Keratinocyte (primary cell): ENCODE measurements at regions not wholly inside any gene's neighbourhood (a gene's known extent, or its start where the extent isn't known, plus 50 kb on each side); places are given as distances from the start of the nearest gene placed in this dataset.

Experiments used
- DNase-seq: peaks from one replicate; pipeline ENCODE4 v3.0.0-alpha.2; 2011; ENCODE audit warnings: low read depth, missing footprints, low spot score
- FAIRE-seq: peaks from 2 replicates; lab custom pipeline; 2011; peaks lifted over from hg19 to GRCh38; lab: Jason Lieb, UNC
- H2AFZ ChIP-seq: 2 replicates; pipeline ENCODE4 v1.6.0; 2012; ENCODE audit warnings: low read length, control low read depth, inconsistent platforms; ENCODE audit not compliant: control insufficient read depth
- H3K27ac ChIP-seq: 2 replicates; pipeline ENCODE4 v1.5.1; 2011; ENCODE audit warnings: low read length; ENCODE audit not compliant: control insufficient read depth, insufficient read depth
- H3K27me3 ChIP-seq: 3 replicates; pipeline ENCODE4 v1.6.0; 2011; ENCODE audit warnings: low read length; ENCODE audit not compliant: control insufficient read depth, insufficient read depth; ENCODE audit errors: extremely low read depth
- H3K36me3 ChIP-seq, 2 experiments: 2 replicates in 1 of 2; 3 replicates in 1 of 2; pipeline ENCODE4 v1.5.1; 2011; ENCODE audit warnings: low read length in 2 of 2, mild to moderate bottlenecking in 1 of 2; ENCODE audit not compliant: control insufficient read depth in 2 of 2, insufficient read depth in 2 of 2; ENCODE audit errors: extremely low read depth in 1 of 2
- H3K4me1 ChIP-seq: 3 replicates; pipeline ENCODE4 v1.5.1; 2011; ENCODE audit warnings: low read length; ENCODE audit not compliant: control insufficient read depth, insufficient read depth; ENCODE audit errors: extremely low read depth
- H3K4me2 ChIP-seq: 3 replicates; pipeline ENCODE4 v1.6.0; 2011; ENCODE audit warnings: low read depth, low read length; ENCODE audit not compliant: control insufficient read depth, insufficient read depth; ENCODE audit errors: extremely low read depth
- H3K4me3 ChIP-seq, 3 experiments: fragments of 200-600 bp in 1 of 3; sonication (generic) in 1 of 3; 2 replicates in 2 of 3; 3 replicates in 1 of 3; pipeline ENCODE4 v1.5.1; 2011 to 2016; ENCODE audit warnings: low read length in 3 of 3, mild to moderate bottlenecking in 3 of 3, control low read depth in 2 of 3, inconsistent platforms in 1 of 3, low read depth in 1 of 3, mixed read lengths in 1 of 3, mixed run types in 1 of 3, moderate library complexity in 1 of 3; ENCODE audit not compliant: control insufficient read depth in 2 of 3, insufficient read depth in 2 of 3; ENCODE audit errors: extremely low read depth in 1 of 3
- H3K79me2 ChIP-seq: 2 replicates; pipeline ENCODE4 v1.6.0; 2012; ENCODE audit warnings: low read length; ENCODE audit not compliant: control insufficient read depth, insufficient read depth
- H3K9ac ChIP-seq: 3 replicates; pipeline ENCODE4 v1.6.0; 2011; ENCODE audit warnings: low read length; ENCODE audit not compliant: control insufficient read depth, insufficient read depth; ENCODE audit errors: extremely low read depth
- H3K9me1 ChIP-seq: 3 replicates; pipeline ENCODE4 v1.6.0; 2011; ENCODE audit warnings: low read length; ENCODE audit not compliant: control insufficient read depth, insufficient read depth; ENCODE audit errors: extremely low read depth
- H3K9me3 ChIP-seq: 2 replicates; pipeline ENCODE4 v1.5.1; 2012; ENCODE audit warnings: low read depth, low read length; ENCODE audit not compliant: control insufficient read depth
- H4K20me1 ChIP-seq: 3 replicates; pipeline ENCODE4 v1.6.0; 2011; ENCODE audit warnings: low read length; ENCODE audit not compliant: control insufficient read depth, insufficient read depth; ENCODE audit errors: extremely low read depth
- EZH2 ChIP-seq: IDR thresholded peaks from one replicate; pipeline ENCODE4 v1.6.1; 2012; ENCODE audit warnings: inconsistent platforms, mild to moderate bottlenecking, low read length, moderate library complexity
- dilution Hi-C: fragments of 300-500 bp; cut with MboI; formaldehyde crosslinking; loops from one replicate; pipeline ENCODE4 v1.7.0; 2020; ENCODE audit warnings: low sequenced_read_pairs; ENCODE audit not compliant: extremely low pct_ligation_motif_present
- TF ChIP-seq, protein P1 (sequence below), 3 experiments: IDR thresholded peaks in 1 of 3; conservative IDR thresholded peaks in 1 of 3; optimal IDR thresholded peaks in 1 of 3; 2 replicates in 2 of 3; 3 replicates in 1 of 3; pipeline versions ENCODE3 to v1.5.1; 2011; ENCODE audit warnings: low read length in 3 of 3, mild to moderate bottlenecking in 3 of 3, moderate library complexity in 2 of 3, control low read depth in 1 of 3, inconsistent platforms in 1 of 3; ENCODE audit not compliant: insufficient read depth in 2 of 3; ENCODE audit errors: extremely low read depth in 1 of 3

DNA sequence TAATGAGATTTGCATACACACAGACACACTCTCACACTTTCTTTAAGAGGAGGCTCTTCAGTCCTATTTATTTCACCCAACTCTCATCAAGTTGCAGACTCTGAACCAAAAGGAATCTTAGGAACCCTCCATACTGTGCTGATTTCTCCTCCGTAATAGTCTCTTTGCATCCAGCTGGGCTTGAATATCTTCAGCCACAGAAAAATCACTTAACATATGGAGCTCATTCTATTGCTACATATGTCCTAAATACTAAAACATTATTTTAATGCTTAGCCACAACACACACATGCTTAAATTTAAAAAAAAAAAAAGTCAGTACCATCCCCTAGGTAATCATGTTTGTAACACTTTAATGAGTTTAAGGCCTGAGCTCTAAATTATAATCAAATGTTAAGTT, 287.5 kb upstream of the CNTN6 start:
- Histone ChIP-seq H2AFZ (no peak overlapping the region), H3K9me1 (no peaks in the 10 kb centered on the region), H3K27ac (no peak overlapping the region), H3K27me3 (no peaks in the 10 kb centered on the region), H3K79me2 (no peaks in the 10 kb centered on the region), H3K4me3 (no peak overlapping the region), H3K4me2 (no peak overlapping the region), H4K20me1 (no peaks in the 10 kb centered on the region), H3K9me3 (no peaks in the 10 kb centered on the region), H3K36me3 (no peaks in the 10 kb centered on the region), H3K4me1 (no peaks in the 10 kb centered on the region), H3K9ac (no peak overlapping the region)
- DNase-seq (no peak), FAIRE-seq (no peak)
- dilution Hi-C loops = no loop called here
- no peak for TF ChIP-seq EZH2
- TF ChIP-seq, protein P1, sequence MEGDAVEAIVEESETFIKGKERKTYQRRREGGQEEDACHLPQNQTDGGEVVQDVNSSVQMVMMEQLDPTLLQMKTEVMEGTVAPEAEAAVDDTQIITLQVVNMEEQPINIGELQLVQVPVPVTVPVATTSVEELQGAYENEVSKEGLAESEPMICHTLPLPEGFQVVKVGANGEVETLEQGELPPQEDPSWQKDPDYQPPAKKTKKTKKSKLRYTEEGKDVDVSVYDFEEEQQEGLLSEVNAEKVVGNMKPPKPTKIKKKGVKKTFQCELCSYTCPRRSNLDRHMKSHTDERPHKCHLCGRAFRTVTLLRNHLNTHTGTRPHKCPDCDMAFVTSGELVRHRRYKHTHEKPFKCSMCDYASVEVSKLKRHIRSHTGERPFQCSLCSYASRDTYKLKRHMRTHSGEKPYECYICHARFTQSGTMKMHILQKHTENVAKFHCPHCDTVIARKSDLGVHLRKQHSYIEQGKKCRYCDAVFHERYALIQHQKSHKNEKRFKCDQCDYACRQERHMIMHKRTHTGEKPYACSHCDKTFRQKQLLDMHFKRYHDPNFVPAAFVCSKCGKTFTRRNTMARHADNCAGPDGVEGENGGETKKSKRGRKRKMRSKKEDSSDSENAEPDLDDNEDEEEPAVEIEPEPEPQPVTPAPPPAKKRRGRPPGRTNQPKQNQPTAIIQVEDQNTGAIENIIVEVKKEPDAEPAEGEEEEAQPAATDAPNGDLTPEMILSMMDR (optimal IDR thresholded peaks at IDR 0.05 in 1 of 3, IDR thresholded peaks at IDR 0.05 in 1 of 3, conservative IDR thresholded peaks at IDR 0.05 in 1 of 3; ENCODE audit: extremely low read depth in 1 of 3, insufficient read depth in 2 of 3, low read length in 3 of 3) = no peak

DNA sequence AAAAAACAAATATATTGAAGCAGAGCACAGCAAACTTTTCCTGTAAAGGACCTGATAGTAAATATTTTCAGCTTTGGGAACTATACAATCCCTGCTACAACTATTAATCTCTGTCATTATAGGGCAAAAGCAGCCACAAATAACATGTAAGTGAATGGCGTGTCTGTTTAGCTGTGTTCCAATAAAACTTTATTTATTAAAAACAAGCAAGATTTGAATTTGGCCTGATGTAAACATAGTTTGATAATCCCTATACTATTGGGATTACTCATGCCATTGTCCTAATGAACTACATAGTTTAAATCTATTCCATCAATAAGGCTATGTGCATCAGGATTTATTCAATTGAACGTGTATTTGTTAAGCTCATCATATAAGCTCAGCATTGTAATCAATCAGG, 286.8 kb upstream of the CNTN6 start:
- Histone ChIP-seq H3K27me3 (no peaks in the 10 kb centered on the region), H3K9me3 (no peaks in the 10 kb centered on the region)

More for the DNA sequence above, 286.8 kb upstream of the CNTN6 start:
- TF ChIP-seq EZH2 = no peak
- TF ChIP-seq, protein P1 (optimal IDR thresholded peaks at IDR 0.05 in 1 of 3, IDR thresholded peaks at IDR 0.05 in 1 of 3, conservative IDR thresholded peaks at IDR 0.05 in 1 of 3; ENCODE audit: extremely low read depth in 1 of 3, insufficient read depth in 2 of 3, low read length in 3 of 3) = no peak
- Histone ChIP-seq H3K4me1 (no peaks in the 10 kb centered on the region), H3K4me3 (no peak overlapping the region), H2AFZ (no peak overlapping the region), H3K9ac (no peak overlapping the region), H3K79me2 (no peaks in the 10 kb centered on the region), H3K9me1 (no peaks in the 10 kb centered on the region), H3K36me3 (no peaks in the 10 kb centered on the region), H4K20me1 (no peaks in the 10 kb centered on the region), H3K27ac (no peak overlapping the region), H3K4me2 (no peak overlapping the region)
- dilution Hi-C loops = no loop called here
- DNase-seq (no peak), FAIRE-seq (no peak)
